IgD-negative memory B cell (primary cell): ENCODE measurements at regions not wholly inside any gene's neighbourhood (a gene's known extent, or its start where the extent isn't known, plus 50 kb on each side); places are given as distances from the start of the nearest gene placed in this dataset.

ENCODE experiments used
- H3K27ac Mint-ChIP-seq, 3 donors: one replicate each; pipeline ENCODE4 v1.8.0; 2020 to 2022; ENCODE audit warnings: mild to moderate bottlenecking in 3 of 3, mixed read lengths in 3 of 3, moderate library complexity in 1 of 3
- H3K27me3 Mint-ChIP-seq: one replicate; pipeline ENCODE4 v1.8.0; 2021; ENCODE audit warnings: mixed read lengths
- H3K36me3 Mint-ChIP-seq: one replicate; pipeline ENCODE4 v1.8.0; 2020; ENCODE audit warnings: mild to moderate bottlenecking, mixed read lengths
- H3K4me1 Mint-ChIP-seq, 3 donors: one replicate each; pipeline ENCODE4 v1.8.0; 2020 to 2022; ENCODE audit warnings: mixed read lengths in 3 of 3, mild to moderate bottlenecking in 1 of 3
- H3K4me3 Mint-ChIP-seq, 4 donors: one replicate each; pipeline ENCODE4 v1.8.0; 2020 to 2022; ENCODE audit warnings: mild to moderate bottlenecking in 4 of 4, mixed read lengths in 4 of 4, moderate library complexity in 3 of 4
- H3K9me3 Mint-ChIP-seq, 3 donors: one replicate each; pipeline ENCODE4 v1.8.0; 2020 to 2021; ENCODE audit warnings: mixed read lengths in 3 of 3, mild to moderate bottlenecking in 1 of 3

GRCh38 chr2:118268268-118268667 lies 180.0 kb downstream of the INSIG2 start:
- no peaks in the 10 kb centered on the region for H3K36me3 Mint-ChIP-seq
- peak overlapping the region in 1 of 3 donors; percentile 0 for H3K27ac Mint-ChIP-seq
- no peaks in the 10 kb centered on the region for H3K9me3 Mint-ChIP-seq
- H3K27me3 Mint-ChIP-seq = peaks cover 9% of the 10 kb centered on the region
- no peaks in the 10 kb centered on the region for H3K4me1 Mint-ChIP-seq
- no peak overlapping the region for H3K4me3 Mint-ChIP-seq

- peaks cover 7% of the 10 kb centered on the region for H3K27me3 Mint-ChIP-seq
- H3K4me1 Mint-ChIP-seq = no peaks in the 10 kb centered on the region
- H3K4me3 Mint-ChIP-seq = no peak overlapping the region
- H3K27ac Mint-ChIP-seq = peak overlapping the region in 1 of 3 donors; percentile 35
- H3K36me3 Mint-ChIP-seq = no peaks in the 10 kb centered on the region
- H3K9me3 Mint-ChIP-seq = peaks cover 0 to 1% (median 0%) of the 10 kb centered on the region in 3 donors
Observed at GRCh38 chr2:118265873-118266455, 177.7 kb downstream of the INSIG2 start.

GRCh38 chr2:118264232-118264990 lies 176.1 kb downstream of the INSIG2 start:
- Mint-ChIP-seq H3K27me3 (peaks cover 10% of the 10 kb centered on the region), H3K4me3 (no peak overlapping the region), H3K27ac (no peak overlapping the region), H3K36me3 (no peaks in the 10 kb centered on the region), H3K9me3 (peaks cover 0 to 1% (median 0%) of the 10 kb centered on the region in 3 donors), H3K4me1 (no peaks in the 10 kb centered on the region)

- H3K27me3 Mint-ChIP-seq = peaks cover 19% of the 10 kb centered on the region
- H3K27ac Mint-ChIP-seq = no peak overlapping the region
- H3K4me1 Mint-ChIP-seq = no peaks in the 10 kb centered on the region
- H3K9me3 Mint-ChIP-seq = peaks cover 0 to 1% (median 0%) of the 10 kb centered on the region in 3 donors
- H3K4me3 Mint-ChIP-seq = no peak overlapping the region
- H3K36me3 Mint-ChIP-seq = no peaks in the 10 kb centered on the region
Observed at GRCh38 chr2:118257696-118258095, 169.4 kb downstream of the INSIG2 start.

DNA sequence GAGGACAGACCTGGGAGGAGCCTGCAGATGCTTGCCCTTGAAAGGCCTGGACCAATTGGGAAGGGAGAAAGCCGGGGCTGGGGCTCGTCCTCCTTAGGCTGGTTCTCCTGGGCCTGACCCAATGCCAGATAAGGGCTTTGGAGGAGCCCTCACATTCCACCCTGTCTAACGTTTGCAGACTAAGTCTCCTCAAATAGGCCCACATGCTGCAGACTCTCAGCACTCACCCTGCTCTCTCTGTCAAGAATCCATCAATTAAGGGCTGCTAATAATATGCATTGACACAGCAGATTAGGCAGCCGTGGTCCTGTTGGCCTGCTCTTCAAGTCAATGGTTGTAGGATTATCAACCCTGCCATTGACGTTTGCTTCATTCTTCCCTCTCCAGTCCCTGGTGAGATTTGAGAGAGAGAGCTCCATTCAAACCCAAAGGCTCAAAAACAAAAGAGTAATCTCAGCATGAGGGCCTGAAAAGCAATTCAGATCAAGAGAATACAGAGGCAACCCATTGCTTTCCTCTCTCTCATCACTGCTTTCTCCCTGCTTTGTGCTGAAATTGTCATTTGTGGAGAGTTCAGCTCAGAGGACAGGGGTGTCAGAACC lies 167.6 kb downstream of the INSIG2 start:
- Mint-ChIP-seq H3K4me1 (no peaks in the 10 kb centered on the region), H3K27me3 (peaks cover 19% of the 10 kb centered on the region), H3K27ac (no peak overlapping the region), H3K4me3 (no peak overlapping the region), H3K9me3 (no peaks in the 10 kb centered on the region), H3K36me3 (no peaks in the 10 kb centered on the region)

GRCh38 chr2:118255301-118255700 lies 167.0 kb downstream of the INSIG2 start:
- H3K27me3 Mint-ChIP-seq = peaks cover 18% of the 10 kb centered on the region
- no peaks in the 10 kb centered on the region for H3K36me3 Mint-ChIP-seq
- no peaks in the 10 kb centered on the region for H3K4me1 Mint-ChIP-seq
- H3K9me3 Mint-ChIP-seq = no peaks in the 10 kb centered on the region
- no peak overlapping the region for H3K27ac Mint-ChIP-seq
- H3K4me3 Mint-ChIP-seq = no peak overlapping the region

GRCh38 chr2:118254116-118254515 lies 165.8 kb downstream of the INSIG2 start:
- no peaks in the 10 kb centered on the region for H3K36me3 Mint-ChIP-seq
- no peaks in the 10 kb centered on the region for H3K4me1 Mint-ChIP-seq
- H3K27ac Mint-ChIP-seq = no peak overlapping the region
- H3K27me3 Mint-ChIP-seq = peaks cover 15% of the 10 kb centered on the region
- H3K9me3 Mint-ChIP-seq = no peaks in the 10 kb centered on the region
- H3K4me3 Mint-ChIP-seq = no peak overlapping the region

GRCh38 chr2:118251427-118251826 lies 163.2 kb downstream of the INSIG2 start:
- peaks cover 6% of the 10 kb centered on the region for H3K27me3 Mint-ChIP-seq
- no peaks in the 10 kb centered on the region for H3K9me3 Mint-ChIP-seq
- no peak overlapping the region for H3K27ac Mint-ChIP-seq
- no peaks in the 10 kb centered on the region for H3K36me3 Mint-ChIP-seq
- no peaks in the 10 kb centered on the region for H3K4me1 Mint-ChIP-seq
- H3K4me3 Mint-ChIP-seq = no peak overlapping the region

DNA sequence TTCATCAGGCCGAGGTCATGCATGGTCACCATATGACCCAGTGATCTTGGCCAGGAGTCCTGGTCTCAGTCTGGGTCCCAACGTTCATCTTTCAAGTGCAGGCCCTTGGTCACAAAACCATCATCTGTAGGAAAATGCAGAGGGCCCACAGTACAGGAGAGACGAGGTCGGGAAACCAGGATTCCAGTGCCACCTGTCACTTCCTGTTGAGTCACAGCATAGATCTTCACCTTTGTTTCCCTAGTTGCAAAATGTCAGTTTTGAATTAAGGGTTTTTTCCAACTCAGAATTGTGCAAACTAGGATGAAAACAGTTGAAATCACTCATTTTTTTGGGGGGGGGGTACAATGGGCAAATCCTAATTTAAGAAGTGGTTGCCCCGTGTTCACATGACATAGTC lies 162.2 kb downstream of the INSIG2 start:
- Mint-ChIP-seq H3K27ac (peak overlapping the region in 1 of 3 donors; percentile 65), H3K4me3 (no peak overlapping the region), H3K4me1 (no peaks in the 10 kb centered on the region), H3K27me3 (peaks cover 8% of the 10 kb centered on the region), H3K36me3 (no peaks in the 10 kb centered on the region), H3K9me3 (no peaks in the 10 kb centered on the region)

- Mint-ChIP-seq H3K9me3 (no peaks in the 10 kb centered on the region), H3K4me3 (no peak overlapping the region), H3K27ac (peak overlapping the region in 1 of 3 donors; percentile 65)
Observed at GRCh38 chr2:118250001-118250400, 161.7 kb downstream of the INSIG2 start.

GRCh38 chr2:118249531-118249930 lies 161.3 kb downstream of the INSIG2 start:
- H3K4me3 Mint-ChIP-seq = no peak overlapping the region
- H3K9me3 Mint-ChIP-seq = no peaks in the 10 kb centered on the region
- no peak overlapping the region for H3K27ac Mint-ChIP-seq
- peaks cover 10% of the 10 kb centered on the region for H3K27me3 Mint-ChIP-seq
- no peaks in the 10 kb centered on the region for H3K4me1 Mint-ChIP-seq
- H3K36me3 Mint-ChIP-seq = peaks cover 2% of the 10 kb centered on the region

More at GRCh38 chr2:118250001-118250400, 161.7 kb downstream of the INSIG2 start:
- Mint-ChIP-seq H3K36me3 (no peaks in the 10 kb centered on the region), H3K4me1 (no peaks in the 10 kb centered on the region), H3K27me3 (peaks cover 8% of the 10 kb centered on the region)

- no peak overlapping the region for H3K4me3 Mint-ChIP-seq
- no peaks in the 10 kb centered on the region for H3K4me1 Mint-ChIP-seq
- peaks cover 2% of the 10 kb centered on the region for H3K36me3 Mint-ChIP-seq
- H3K9me3 Mint-ChIP-seq = no peaks in the 10 kb centered on the region
- peaks cover 9% of the 10 kb centered on the region for H3K27me3 Mint-ChIP-seq
- H3K27ac Mint-ChIP-seq = no peak overlapping the region
Observed at GRCh38 chr2:118246726-118247125, 158.5 kb downstream of the INSIG2 start.

DNA sequence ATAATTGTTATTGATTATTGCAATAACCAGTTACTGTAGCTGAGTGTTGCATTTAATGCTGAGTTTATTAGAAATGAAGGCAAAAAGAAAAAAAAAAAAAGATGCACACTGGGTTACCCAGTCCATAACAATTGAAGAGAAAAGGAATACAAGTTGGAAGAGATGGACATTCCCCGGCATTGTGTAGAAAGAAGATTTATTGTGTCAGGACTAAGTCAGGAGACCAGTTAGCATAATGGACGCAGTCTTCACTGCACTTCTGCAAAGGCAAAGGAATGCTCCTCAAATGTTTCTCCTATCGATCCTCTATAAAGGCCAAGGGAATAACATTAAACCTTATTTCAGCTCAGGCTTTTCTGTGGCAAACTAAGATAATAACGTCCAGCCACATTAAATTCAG lies 157.8 kb downstream of the INSIG2 start:
- peaks cover 2% of the 10 kb centered on the region for H3K36me3 Mint-ChIP-seq
- H3K27me3 Mint-ChIP-seq = peaks cover 9% of the 10 kb centered on the region
- H3K4me1 Mint-ChIP-seq = no peaks in the 10 kb centered on the region
- H3K4me3 Mint-ChIP-seq = no peak overlapping the region
- no peaks in the 10 kb centered on the region for H3K9me3 Mint-ChIP-seq
- no peak overlapping the region for H3K27ac Mint-ChIP-seq

GRCh38 chr2:118244686-118245085 lies 156.4 kb downstream of the INSIG2 start:
- H3K4me1 Mint-ChIP-seq = no peaks in the 10 kb centered on the region
- no peaks in the 10 kb centered on the region for H3K9me3 Mint-ChIP-seq
- no peak overlapping the region for H3K27ac Mint-ChIP-seq
- H3K4me3 Mint-ChIP-seq = no peak overlapping the region
- peaks cover 12% of the 10 kb centered on the region for H3K27me3 Mint-ChIP-seq
- peaks cover 2% of the 10 kb centered on the region for H3K36me3 Mint-ChIP-seq

GRCh38 chr2:118243031-118243430 lies 154.8 kb downstream of the INSIG2 start:
- Mint-ChIP-seq H3K36me3 (peaks cover 2% of the 10 kb centered on the region), H3K27me3 (peaks cover 15% of the 10 kb centered on the region), H3K4me1 (peaks cover 0 to 1% (median 0%) of the 10 kb centered on the region in 3 donors), H3K4me3 (no peak overlapping the region), H3K27ac (no peak overlapping the region), H3K9me3 (peaks cover 3 to 5% (median 4%) of the 10 kb centered on the region in 3 donors)
